Parathyroid adenoma (tissue), 2 donors: ENCODE measurements at regions not wholly inside any gene's neighbourhood (a gene's known extent, or its start where the extent isn't known, plus 50 kb on each side); places are given as distances from the start of the nearest gene placed in this dataset.
"Not testable (repeated sequence)": the region's sequence is repeated elsewhere in the genome, so short reads cannot be mapped to it uniquely, and the experiment has no call there.

ENCODE experiments used
- H2AFZ ChIP-seq: fragments of 300-600 bp; sonication (generic); one replicate; pipeline ENCODE4 v1.7.0; 2017; ENCODE audit warnings: antibody characterized with exemption, mild to moderate bottlenecking
- H3K27ac ChIP-seq: fragments of 300-600 bp; sonication (generic); one replicate; pipeline ENCODE4 v1.7.0; 2017
- H3K27me3 ChIP-seq: fragments of 300-600 bp; sonication (generic); one replicate; pipeline ENCODE4 v1.7.0; 2017; ENCODE audit warnings: low read length; ENCODE audit not compliant: control insufficient read depth, insufficient read depth
- H3K36me3 ChIP-seq: fragments of 300-600 bp; sonication (generic); one replicate; pipeline ENCODE4 v1.7.0; 2017; ENCODE audit warnings: low read length; ENCODE audit not compliant: control insufficient read depth, insufficient read depth
- H3K4me1 ChIP-seq: fragments of 300-600 bp; sonication (generic); one replicate; pipeline ENCODE4 v1.7.0; 2017; ENCODE audit warnings: control low read depth
- H3K4me2 ChIP-seq: fragments of 300-600 bp; sonication (generic); one replicate; pipeline ENCODE4 v1.7.0; 2017; ENCODE audit warnings: low read length
- H3K4me3 ChIP-seq: fragments of 300-600 bp; sonication (generic); one replicate; pipeline ENCODE4 v1.7.0; 2017; ENCODE audit warnings: low read depth, low read length
- H3K79me2 ChIP-seq: fragments of 300-600 bp; sonication (generic); one replicate; pipeline ENCODE4 v1.7.0; 2017; ENCODE audit warnings: control low read depth
- H3K9ac ChIP-seq: fragments of 300-600 bp; sonication (generic); one replicate; pipeline ENCODE4 v1.7.0; 2017; ENCODE audit warnings: mild to moderate bottlenecking
- H3K9me3 ChIP-seq: fragments of 300-600 bp; sonication (generic); one replicate; pipeline ENCODE4 v1.7.0; 2017; ENCODE audit warnings: low read length; ENCODE audit not compliant: control insufficient read depth
- CTCF ChIP-seq: fragments of 300-600 bp; sonication (generic); IDR thresholded peaks from one replicate; pipeline ENCODE4 v1.7.0; 2017; ENCODE audit warnings: antibody characterized with exemption, mild to moderate bottlenecking
- donor health status: primary hyperparathyroidism.

- Histone ChIP-seq H3K27ac (no peak overlapping the region), H3K9me3 (no peaks in the 10 kb centered on the region), H3K36me3 (no peaks in the 10 kb centered on the region), H2AFZ (no peak overlapping the region), H3K79me2 (no peaks in the 10 kb centered on the region), H3K9ac (no peak overlapping the region), H3K4me3 (no peak overlapping the region), H3K4me2 (no peak overlapping the region), H3K27me3 (no peaks in the 10 kb centered on the region), H3K4me1 (no peaks in the 10 kb centered on the region)
- no peak for TF ChIP-seq CTCF
Observed at GRCh38 chr4:134505511-134505910, 303.9 kb upstream of the PABPC4L start.

GRCh38 chr4:134501973-134502643 is 300.5 kb upstream of the PABPC4L start:
- Histone ChIP-seq H3K27me3 (no peaks in the 10 kb centered on the region), H3K4me1 (no peaks in the 10 kb centered on the region)
- TF ChIP-seq CTCF, result no peak

GRCh38 chr4:134501488-134501887 is 299.9 kb upstream of the PABPC4L start:
- not testable (repeated sequence) for H3K9me3 ChIP-seq, H3K4me2 ChIP-seq, H3K36me3 ChIP-seq, H3K9ac ChIP-seq, H2AFZ ChIP-seq, H3K27me3 ChIP-seq, H3K4me3 ChIP-seq, H3K4me1 ChIP-seq, H3K27ac ChIP-seq, H3K79me2 ChIP-seq

More at GRCh38 chr4:134501973-134502643, 300.5 kb upstream of the PABPC4L start:
- Histone ChIP-seq H3K4me2 (no peak overlapping the region), H3K79me2 (no peaks in the 10 kb centered on the region), H3K36me3 (no peaks in the 10 kb centered on the region), H2AFZ (no peak overlapping the region), H3K9ac (no peak overlapping the region), H3K9me3 (no peaks in the 10 kb centered on the region), H3K27ac (no peak overlapping the region), H3K4me3 (no peak overlapping the region)

GRCh38 chr4:134499074-134499473 is 297.5 kb upstream of the PABPC4L start:
- H3K27ac ChIP-seq, result no peak overlapping the region
- no peaks in the 10 kb centered on the region for H3K9me3 ChIP-seq
- H3K4me2 ChIP-seq, result no peak overlapping the region
- H3K79me2 ChIP-seq, result no peaks in the 10 kb centered on the region
- TF ChIP-seq CTCF, result no peak
- H3K9ac ChIP-seq, result no peak overlapping the region
- no peak overlapping the region for H2AFZ ChIP-seq
- no peaks in the 10 kb centered on the region for H3K27me3 ChIP-seq
- H3K4me1 ChIP-seq, result no peaks in the 10 kb centered on the region
- H3K36me3 ChIP-seq, result no peaks in the 10 kb centered on the region
- H3K4me3 ChIP-seq, result no peak overlapping the region

GRCh38 chr4:134490863-134491262 is 289.3 kb upstream of the PABPC4L start:
- no peak overlapping the region for H2AFZ ChIP-seq
- H3K9ac ChIP-seq, result no peak overlapping the region
- no peak overlapping the region for H3K4me3 ChIP-seq
- H3K4me1 ChIP-seq, result no peaks in the 10 kb centered on the region
- H3K9me3 ChIP-seq, result no peaks in the 10 kb centered on the region
- H3K4me2 ChIP-seq, result no peak overlapping the region
- no peak for TF ChIP-seq CTCF
- no peaks in the 10 kb centered on the region for H3K79me2 ChIP-seq
- no peaks in the 10 kb centered on the region for H3K36me3 ChIP-seq
- H3K27ac ChIP-seq, result no peak overlapping the region
- no peaks in the 10 kb centered on the region for H3K27me3 ChIP-seq

GRCh38 chr4:134483514-134483913 is 281.9 kb upstream of the PABPC4L start:
- H2AFZ ChIP-seq, H3K27ac ChIP-seq, H3K36me3 ChIP-seq, H3K9me3 ChIP-seq, H3K4me2 ChIP-seq, H3K9ac ChIP-seq, H3K4me3 ChIP-seq, H3K27me3 ChIP-seq, H3K4me1 ChIP-seq, H3K79me2 ChIP-seq: not testable (repeated sequence)
